ENCODE measurements at regions not wholly inside any gene's neighbourhood (a gene's known extent, or its start where the extent isn't known, plus 50 kb on each side); places are given as distances from the start of the nearest gene placed in this dataset.

DNA sequence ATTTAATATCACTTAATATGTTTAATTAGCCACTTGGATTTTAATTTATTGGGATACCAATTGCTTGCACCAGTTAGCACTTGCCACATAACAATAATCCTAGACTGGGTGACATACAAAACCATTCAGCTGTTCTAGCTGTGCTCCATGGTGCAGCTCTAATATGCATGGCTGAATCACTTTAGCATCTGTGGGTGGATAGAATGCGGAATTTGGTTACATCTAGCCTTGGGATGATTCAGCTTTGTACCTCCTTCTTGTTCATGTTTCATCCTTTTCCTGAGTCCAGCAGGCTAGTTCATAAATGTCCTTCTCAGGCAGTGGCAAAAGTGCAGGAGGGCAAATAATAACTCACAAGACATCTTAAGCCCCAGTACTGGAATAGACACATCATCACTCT is 1263.0 kb downstream of the LRFN5 start:
- TF ChIP-seq, protein P1, sequence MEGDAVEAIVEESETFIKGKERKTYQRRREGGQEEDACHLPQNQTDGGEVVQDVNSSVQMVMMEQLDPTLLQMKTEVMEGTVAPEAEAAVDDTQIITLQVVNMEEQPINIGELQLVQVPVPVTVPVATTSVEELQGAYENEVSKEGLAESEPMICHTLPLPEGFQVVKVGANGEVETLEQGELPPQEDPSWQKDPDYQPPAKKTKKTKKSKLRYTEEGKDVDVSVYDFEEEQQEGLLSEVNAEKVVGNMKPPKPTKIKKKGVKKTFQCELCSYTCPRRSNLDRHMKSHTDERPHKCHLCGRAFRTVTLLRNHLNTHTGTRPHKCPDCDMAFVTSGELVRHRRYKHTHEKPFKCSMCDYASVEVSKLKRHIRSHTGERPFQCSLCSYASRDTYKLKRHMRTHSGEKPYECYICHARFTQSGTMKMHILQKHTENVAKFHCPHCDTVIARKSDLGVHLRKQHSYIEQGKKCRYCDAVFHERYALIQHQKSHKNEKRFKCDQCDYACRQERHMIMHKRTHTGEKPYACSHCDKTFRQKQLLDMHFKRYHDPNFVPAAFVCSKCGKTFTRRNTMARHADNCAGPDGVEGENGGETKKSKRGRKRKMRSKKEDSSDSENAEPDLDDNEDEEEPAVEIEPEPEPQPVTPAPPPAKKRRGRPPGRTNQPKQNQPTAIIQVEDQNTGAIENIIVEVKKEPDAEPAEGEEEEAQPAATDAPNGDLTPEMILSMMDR (IDR thresholded peaks at IDR 0.05; ENCODE audit: low read depth, low read length) = no peak
- H3K4me3 ChIP-seq (ENCODE audit: low read depth, low read length) = no peak overlapping the region

GRCh38 chr14:42862114-42862513 is 1255.4 kb downstream of the LRFN5 start:
- TF ChIP-seq, protein P1 (IDR thresholded peaks at IDR 0.05; ENCODE audit: low read depth, low read length) = no peak
- no peak overlapping the region for H3K4me3 ChIP-seq (ENCODE audit: low read depth, low read length)

DNA sequence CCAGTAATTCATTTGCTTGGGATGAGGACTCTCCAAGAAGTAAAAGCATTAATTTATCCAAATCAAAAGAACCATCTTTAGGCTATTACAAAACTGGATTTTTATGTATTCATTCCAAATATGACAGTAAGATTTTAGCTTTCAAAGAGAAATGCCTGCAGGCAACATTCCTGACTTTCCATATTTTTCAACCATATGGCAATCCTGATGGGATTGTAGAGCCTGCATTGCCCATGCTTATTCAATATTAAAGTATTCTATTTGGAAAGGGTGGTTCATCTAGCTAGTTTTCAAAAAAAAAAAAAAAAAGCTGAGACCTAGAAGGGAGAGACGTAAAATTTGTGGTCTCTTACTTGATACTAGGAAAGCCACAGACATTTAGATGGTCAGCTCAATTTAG is 1253.7 kb downstream of the LRFN5 start:
- TF ChIP-seq, protein P1 (IDR thresholded peaks at IDR 0.05; ENCODE audit: low read depth, low read length) = no peak

GRCh38 chr14:42856106-42856505 is 1249.4 kb downstream of the LRFN5 start:
- no peak overlapping the region for H3K4me3 ChIP-seq (ENCODE audit: low read depth, low read length)
- TF ChIP-seq, protein P1 (IDR thresholded peaks at IDR 0.05; ENCODE audit: low read depth, low read length) = no peak

More for the DNA sequence above, 1253.7 kb downstream of the LRFN5 start:
- H3K4me3 ChIP-seq (ENCODE audit: low read depth, low read length) = no peak overlapping the region

DNA sequence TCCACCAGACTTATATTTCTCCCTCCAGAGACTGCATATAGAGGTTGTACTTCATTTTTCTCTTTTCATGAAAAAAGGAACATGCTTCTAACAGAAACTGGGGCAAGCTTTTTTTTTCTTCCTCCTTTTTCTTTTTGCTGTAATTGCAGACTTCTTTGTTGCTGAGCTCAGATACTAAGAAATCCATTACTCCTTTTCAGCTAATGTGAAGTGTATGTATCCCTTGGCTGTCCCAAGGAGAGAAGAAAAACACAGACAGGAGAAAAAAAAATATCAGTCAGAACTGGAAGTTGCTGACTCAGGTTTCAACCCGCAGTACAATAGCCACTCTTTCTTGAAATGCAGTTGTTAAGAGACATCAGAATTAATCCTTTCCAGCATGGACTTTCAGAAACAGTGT is 1248.4 kb downstream of the LRFN5 start:
- H3K4me3 ChIP-seq (ENCODE audit: low read depth, low read length) = no peak overlapping the region
- TF ChIP-seq, protein P1 (IDR thresholded peaks at IDR 0.05; ENCODE audit: low read depth, low read length) = no peak

- no peak overlapping the region for H3K4me3 ChIP-seq (ENCODE audit: low read depth, low read length)
- TF ChIP-seq, protein P1 (IDR thresholded peaks at IDR 0.05; ENCODE audit: low read depth, low read length) = no peak
These were observed 1247.4 kb downstream of the LRFN5 start for GRCh38 chr14:42854061-42854460.

GRCh38 chr14:42848652-42849051 is 1242.0 kb downstream of the LRFN5 start:
- TF ChIP-seq, protein P1 (IDR thresholded peaks at IDR 0.05; ENCODE audit: low read depth, low read length) = no peak
- no peak overlapping the region for H3K4me3 ChIP-seq (ENCODE audit: low read depth, low read length)

Data from WI38 (cell line).